ENCODE measurements at regions not wholly inside any gene's neighbourhood (a gene's known extent, or its start where the extent isn't known, plus 50 kb on each side); places are given as distances from the start of the nearest gene placed in this dataset.

DNA sequence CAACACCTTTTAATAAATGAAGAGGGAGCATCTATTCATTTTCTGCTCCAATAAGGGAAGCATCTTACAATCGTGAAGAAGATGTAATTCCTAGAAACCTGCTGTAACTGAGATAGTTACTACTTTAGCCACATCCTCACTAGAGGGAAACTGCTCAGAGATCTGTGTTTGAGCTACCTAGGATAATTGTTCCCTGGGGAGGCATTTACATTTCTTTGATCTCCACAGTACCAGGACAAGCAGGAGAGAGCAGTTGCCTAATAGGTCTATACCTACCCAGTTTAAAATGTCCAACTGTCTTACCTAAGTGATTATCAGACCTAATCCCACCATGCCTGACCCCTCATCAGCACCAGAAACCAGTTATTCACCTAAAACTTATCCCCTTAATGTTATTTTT, 196.9 kb downstream of the TUSC1 start:
- TF ChIP-seq, protein P1, sequence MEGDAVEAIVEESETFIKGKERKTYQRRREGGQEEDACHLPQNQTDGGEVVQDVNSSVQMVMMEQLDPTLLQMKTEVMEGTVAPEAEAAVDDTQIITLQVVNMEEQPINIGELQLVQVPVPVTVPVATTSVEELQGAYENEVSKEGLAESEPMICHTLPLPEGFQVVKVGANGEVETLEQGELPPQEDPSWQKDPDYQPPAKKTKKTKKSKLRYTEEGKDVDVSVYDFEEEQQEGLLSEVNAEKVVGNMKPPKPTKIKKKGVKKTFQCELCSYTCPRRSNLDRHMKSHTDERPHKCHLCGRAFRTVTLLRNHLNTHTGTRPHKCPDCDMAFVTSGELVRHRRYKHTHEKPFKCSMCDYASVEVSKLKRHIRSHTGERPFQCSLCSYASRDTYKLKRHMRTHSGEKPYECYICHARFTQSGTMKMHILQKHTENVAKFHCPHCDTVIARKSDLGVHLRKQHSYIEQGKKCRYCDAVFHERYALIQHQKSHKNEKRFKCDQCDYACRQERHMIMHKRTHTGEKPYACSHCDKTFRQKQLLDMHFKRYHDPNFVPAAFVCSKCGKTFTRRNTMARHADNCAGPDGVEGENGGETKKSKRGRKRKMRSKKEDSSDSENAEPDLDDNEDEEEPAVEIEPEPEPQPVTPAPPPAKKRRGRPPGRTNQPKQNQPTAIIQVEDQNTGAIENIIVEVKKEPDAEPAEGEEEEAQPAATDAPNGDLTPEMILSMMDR (IDR thresholded peaks at IDR 0.05; ENCODE audit: low read depth, low read length) = no peak
- TF ChIP-seq EZH2phosphoT487 (IDR thresholded peaks at IDR 0.05; ENCODE audit: low read depth) = no peak

Measured in OCI-LY3 (cell line).